ENCODE measurements at regions not wholly inside any gene's neighbourhood (a gene's known extent, or its start where the extent isn't known, plus 50 kb on each side); places are given as distances from the start of the nearest gene placed in this dataset.

GRCh38 chr1:14242870-14243269 is 355.6 kb upstream of the KAZN start:
- TF ChIP-seq CTCF (conservative IDR thresholded peaks at IDR 0.05 in 1 of 2, IDR thresholded peaks at IDR 0.05 in 1 of 2; ENCODE audit: extremely low read depth in 1 of 2, insufficient read depth in 1 of 2, low read depth in 1 of 2, low read length in 2 of 2) (no peak), EZH2 (IDR thresholded peaks at IDR 0.05; ENCODE audit: borderline replicate concordance, low read length) (no peak)

All from mammary epithelial cell (primary cell).